ENCODE measurements at regions not wholly inside any gene's neighbourhood (a gene's known extent, or its start where the extent isn't known, plus 50 kb on each side); places are given as distances from the start of the nearest gene placed in this dataset.
"Not testable (repeated sequence)": the region's sequence is repeated elsewhere in the genome, so short reads cannot be mapped to it uniquely, and the experiment has no call there.

- no peak for DNase-seq
Observed at GRCh38 chr7:110522061-110522760, 568.7 kb upstream of the LRRN3 start.

DNA sequence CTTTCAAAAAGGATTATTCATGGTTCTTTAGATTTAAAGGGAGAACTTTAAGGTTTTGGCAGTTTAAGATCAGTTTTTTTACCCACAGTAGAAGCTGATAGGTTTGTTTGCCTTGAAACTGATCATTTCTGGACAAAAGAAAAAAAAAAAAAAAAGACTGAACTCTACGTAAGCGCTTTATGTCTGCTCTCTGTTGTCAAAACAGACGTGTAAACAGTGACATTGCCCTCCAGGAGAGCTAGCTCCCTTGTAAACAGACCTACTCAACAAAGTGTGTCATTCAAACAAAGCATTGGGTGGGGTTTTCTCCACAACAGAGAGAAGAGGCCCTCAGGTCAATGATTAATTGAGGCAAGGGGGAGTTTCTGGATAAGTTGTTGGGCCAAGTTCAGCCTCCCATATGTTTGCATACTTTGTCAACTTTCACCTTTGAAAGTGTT, 568.1 kb upstream of the LRRN3 start:
- no peak for DNase-seq

GRCh38 chr7:110529175-110529574, 561.8 kb upstream of the LRRN3 start:
- no peak for DNase-seq

DNA sequence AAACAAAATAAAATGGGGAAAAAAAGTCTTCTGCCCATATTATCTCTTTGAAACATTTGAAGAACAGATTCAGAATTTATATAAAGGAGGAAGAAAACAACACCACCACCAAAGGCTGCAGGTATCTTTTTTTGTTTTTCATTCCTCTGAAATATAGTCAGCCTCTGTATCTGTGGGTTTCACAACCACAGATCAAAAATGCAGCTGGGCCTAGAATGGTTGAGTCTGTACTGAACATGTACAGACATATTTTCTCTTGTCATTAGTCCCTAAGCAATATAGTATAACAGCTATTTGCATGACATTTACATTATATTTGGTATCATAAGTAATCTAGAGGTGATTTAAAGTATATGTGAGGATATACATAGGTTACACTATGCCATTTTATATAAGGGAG, 559.7 kb upstream of the LRRN3 start:
- no peak for DNase-seq

- no peak for DNase-seq
Observed at GRCh38 chr7:110534241-110534931, 556.5 kb upstream of the LRRN3 start.

DNA sequence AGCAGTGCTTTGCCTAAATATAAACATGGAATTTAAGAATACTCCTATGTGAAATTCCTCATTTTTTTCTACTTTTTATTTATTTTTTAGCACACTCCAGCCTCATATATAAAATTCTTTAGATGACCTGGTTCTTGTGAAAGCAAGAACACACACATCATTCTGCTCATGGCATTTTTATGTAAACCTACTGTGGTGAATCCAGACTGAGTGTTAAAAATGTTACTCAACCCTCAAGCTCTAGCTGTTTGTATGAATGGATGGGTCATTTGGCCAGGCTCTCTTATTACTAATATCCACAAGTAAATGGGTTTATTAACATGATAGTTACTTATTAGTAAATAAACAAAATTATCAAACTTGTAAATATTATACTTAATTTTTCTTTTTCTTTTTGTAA, 551.7 kb upstream of the LRRN3 start:
- DNase-seq, result no peak

DNA sequence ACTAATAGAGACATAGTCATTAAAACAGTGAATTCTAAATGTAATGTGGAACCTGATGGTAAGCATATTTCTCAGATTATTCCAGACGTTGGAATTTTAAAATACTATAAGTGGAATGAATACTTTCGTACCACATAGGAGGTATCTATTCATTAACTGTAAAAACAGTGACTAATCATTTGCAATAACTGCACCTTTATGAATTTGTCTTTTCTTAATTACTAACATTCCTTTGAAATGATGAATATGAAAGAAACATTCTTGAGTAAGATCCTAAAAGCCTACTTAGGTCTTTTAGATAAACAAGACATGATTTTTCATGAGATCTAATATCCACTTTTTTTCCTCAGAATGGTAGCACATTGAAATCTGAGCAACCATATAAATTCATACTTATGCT, 549.0 kb upstream of the LRRN3 start:
- no peak for DNase-seq

- no peak for DNase-seq
Observed at GRCh38 chr7:110544194-110544593, 546.7 kb upstream of the LRRN3 start.

DNA sequence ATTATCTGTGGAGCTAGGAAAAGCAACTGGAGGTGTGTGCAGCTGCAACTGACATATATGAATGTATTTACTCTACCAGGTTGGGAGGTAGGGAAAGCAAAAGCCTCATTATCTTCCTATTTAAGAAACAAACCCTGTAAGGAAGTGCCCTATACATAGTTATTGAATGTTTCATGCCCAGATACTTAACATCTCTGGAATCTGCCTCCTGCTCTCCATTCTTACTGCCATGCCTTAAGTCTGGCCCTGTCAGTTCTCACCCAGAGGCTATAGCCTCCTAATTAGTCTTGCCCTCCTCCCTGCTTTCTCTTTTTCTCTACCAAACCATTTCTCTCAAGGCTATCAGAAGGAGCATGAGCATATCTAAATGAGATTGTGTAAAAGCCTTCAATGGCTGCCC, 542.6 kb upstream of the LRRN3 start:
- DNase-seq, result no peak

GRCh38 chr7:110557136-110557535, 533.8 kb upstream of the LRRN3 start:
- no peak for DNase-seq

GRCh38 chr7:110563286-110563685, 527.6 kb upstream of the LRRN3 start:
- not testable (repeated sequence) for DNase-seq

DNA sequence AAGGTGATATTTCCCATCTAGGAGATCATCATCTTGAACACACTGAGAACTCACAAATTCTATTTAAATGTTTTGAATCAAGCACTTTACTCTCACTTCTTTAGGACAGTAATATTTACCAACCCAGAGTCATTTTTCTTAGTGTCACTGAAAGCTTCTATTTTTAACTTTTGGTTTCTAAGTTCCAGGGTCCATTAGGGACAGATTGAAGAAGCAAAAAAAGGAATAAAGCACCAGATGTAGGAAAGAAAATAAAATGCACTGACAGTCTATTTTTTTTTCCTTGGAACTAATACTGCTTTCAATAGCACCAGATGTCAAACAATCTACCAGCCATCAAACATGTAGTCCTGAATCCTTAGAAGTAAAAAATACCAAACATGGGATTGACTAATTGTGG, 526.7 kb upstream of the LRRN3 start:
- DNase-seq, result no peak

DNA sequence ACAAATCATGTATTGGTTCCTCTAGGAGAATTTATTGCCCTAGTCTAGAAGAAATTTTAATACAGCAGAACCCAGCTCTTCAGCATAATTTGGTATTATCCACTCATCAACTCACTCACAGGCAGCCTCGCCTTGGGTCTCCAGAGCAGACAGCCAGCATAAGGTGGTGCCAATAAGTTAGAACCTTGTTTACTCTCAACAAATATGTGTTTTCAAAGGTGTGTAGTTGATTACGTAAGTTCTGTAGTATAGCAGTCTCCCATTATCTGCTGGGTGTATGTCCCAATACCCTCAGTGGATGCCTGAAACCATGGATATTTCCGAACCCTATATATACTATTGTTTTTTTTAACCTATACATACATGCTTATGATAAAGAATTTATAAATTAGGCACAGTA, 522.5 kb upstream of the LRRN3 start:
- no peak for DNase-seq

- DNase-seq, result no peak
Observed at GRCh38 chr7:110568932-110569331, 522.0 kb upstream of the LRRN3 start.

DNA sequence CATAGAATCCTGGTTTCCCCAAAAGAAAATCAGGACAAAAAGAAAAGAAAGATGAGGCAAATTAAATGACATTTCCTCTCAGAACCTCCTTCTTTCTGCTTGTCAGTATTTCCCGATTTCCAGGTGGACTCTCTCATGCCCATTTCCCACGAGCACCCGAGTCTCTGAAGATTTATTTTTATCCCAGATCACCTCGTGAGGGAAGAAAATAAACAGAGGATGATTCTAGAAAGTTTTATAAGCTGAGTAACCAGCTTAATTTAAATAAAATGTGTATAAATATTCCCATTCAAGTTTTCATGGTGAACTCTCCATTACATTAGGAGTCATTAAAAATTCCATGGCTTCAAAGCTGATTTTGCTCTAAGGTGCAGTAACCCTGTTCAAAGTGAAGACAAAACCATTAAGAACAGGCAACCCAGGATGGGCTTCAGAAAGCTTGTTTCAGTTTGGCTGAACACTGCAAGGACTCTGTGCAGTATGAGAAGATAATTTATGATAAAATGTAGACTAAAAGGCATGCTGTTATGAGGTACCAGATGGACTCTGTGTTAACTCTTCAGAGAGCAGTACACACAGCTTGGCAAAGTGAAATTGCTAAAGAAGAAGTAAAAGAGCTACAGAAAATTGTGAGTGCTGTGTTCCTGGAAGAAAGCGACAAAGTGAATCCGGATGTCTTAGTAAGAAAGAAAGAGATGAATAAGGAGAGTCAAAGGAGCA, 521.3 kb upstream of the LRRN3 start:
- no peak for DNase-seq

GRCh38 chr7:110573862-110574528, 516.9 kb upstream of the LRRN3 start:
- DNase-seq, result no peak

- DNase-seq, result no peak
Observed at GRCh38 chr7:110587294-110587693, 503.6 kb upstream of the LRRN3 start.

GRCh38 chr7:110590415-110590814, 500.5 kb upstream of the LRRN3 start:
- DNase-seq, result no peak

- no peak for DNase-seq
Observed at GRCh38 chr7:110591341-110591740, 499.6 kb upstream of the LRRN3 start.

DNA sequence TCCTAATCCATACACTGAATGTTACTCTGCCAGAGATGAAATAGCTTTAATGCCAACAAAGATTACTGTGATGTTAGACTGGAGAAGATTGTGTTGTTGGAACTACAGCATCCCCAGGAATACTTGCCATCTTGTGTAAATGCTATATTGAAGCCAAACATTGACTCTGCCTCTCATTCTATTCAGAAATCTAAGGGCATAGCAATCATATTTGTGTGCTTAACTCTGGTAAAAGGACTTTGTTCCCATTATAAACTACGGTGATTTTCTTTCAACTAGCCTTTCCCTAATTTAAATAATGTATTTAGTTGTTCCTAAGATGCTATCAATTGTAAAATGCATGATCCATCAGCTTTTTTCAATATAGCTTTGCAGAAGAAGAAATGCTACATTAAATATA, 498.4 kb upstream of the LRRN3 start:
- no peak for DNase-seq

DNA sequence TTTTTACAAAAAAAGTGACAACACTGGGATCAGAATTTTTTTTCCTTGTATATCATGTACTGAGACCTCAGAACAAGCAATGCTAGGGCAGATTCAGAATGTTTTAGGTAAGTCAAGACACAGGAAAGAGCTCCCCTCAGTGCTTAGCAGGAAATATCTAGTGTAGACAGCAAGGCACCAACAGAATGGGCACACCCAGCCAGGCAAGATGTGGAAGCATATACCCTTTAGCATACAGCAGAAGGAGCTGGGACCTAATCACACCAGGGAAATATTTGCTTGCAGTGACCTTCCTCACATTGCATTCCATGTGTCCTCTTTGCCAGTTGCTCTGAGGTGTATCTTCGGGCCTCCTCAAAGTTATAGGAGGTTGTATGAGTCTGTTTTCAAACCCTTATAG, 497.6 kb upstream of the LRRN3 start:
- no peak for DNase-seq

DNA sequence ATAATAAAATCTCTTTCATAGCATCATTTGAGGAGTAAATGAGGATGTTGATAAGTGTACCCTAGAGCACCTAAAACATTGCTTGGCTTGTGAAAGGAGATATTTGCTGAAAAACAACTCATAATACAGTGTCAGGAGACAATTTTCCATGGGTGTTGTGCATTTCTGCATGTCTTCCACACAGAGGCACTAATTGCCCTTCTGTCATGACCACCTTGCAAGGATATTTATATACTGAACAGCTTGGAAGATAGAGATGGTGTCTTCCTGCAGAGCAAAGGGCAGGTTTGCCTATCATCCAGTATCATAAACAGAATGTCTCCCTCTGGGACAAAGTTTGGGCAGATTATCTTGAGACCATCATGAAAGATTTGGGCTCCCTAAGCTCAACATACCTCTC, 495.2 kb upstream of the LRRN3 start:
- no peak for DNase-seq

- DNase-seq, result no peak
Observed at GRCh38 chr7:110600956-110601355, 490.0 kb upstream of the LRRN3 start.

DNA sequence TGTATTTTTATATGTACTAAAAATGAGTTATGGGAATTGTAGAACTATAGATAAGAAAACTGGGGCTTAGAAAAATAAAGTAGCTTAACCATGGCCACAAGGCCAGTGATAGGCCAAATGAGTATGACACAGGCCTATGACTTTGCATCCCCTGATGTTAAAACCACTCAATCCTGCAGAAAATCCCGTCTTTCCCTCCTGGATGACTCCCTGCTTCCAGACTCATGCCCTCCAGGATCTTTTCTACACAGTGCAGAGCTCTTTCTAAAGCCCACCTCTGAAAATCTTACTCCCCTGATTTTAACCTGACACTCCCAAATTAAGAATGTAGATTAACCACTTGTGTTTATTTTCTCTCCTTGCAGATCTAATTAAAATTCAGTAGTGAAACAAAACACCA, 489.2 kb upstream of the LRRN3 start:
- no peak for DNase-seq
